Ishikawa (cell line): ENCODE measurements at regions not wholly inside any gene's neighbourhood (a gene's known extent, or its start where the extent isn't known, plus 50 kb on each side); places are given as distances from the start of the nearest gene placed in this dataset.

Experiments
- CREB1 ChIP-seq: IDR thresholded peaks from 2 replicates; pipeline ENCODE4 v1.6.1; 2012; ENCODE audit warnings: low read depth
- EGR1 ChIP-seq: IDR thresholded peaks from 2 replicates; pipeline ENCODE4 v1.6.1; 2012
- EP300 ChIP-seq: IDR thresholded peaks from 2 replicates; pipeline ENCODE4 v1.6.1; 2012; ENCODE audit warnings: borderline replicate concordance
- MAX ChIP-seq: IDR thresholded peaks from 2 replicates; pipeline ENCODE4 v1.6.1; 2012
- RAD21 ChIP-seq: IDR thresholded peaks from 2 replicates; pipeline ENCODE4 v1.6.1; 2012; ENCODE audit warnings: low read depth
- USF1 ChIP-seq: IDR thresholded peaks from 2 replicates; pipeline ENCODE4 v1.6.1; 2012

- TF ChIP-seq USF1 (no peak), EP300 (no peak), MAX (no peak), RAD21 (no peak), CREB1 (no peak), EGR1 (no peak)
Observed at GRCh38 chr4:28421221-28421620, 1560.6 kb downstream of the STIM2 start.
